ENCODE measurements at regions not wholly inside any gene's neighbourhood (a gene's known extent, or its start where the extent isn't known, plus 50 kb on each side); places are given as distances from the start of the nearest gene placed in this dataset.

DNA sequence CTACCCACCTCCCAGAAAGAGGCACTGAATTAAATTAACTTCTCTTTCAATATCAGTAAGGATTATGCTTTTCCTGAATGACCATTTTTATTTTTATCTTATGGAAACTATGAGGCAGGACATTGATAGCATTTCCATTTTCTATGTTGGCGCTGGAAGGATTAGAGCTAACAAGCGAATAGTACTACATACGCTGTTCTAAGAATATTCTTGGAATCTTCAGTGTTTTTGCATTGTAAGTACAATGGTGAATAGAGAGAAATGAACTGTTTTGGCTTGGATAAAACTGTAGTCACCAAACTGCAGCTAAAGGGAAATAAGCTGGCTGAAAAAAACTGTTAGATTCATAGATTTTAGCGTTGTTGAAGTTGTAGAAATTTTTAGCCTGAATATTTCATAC, 779.0 kb upstream of the ADGRL4 start:
- H3K4me3 ChIP-seq (replicated peaks; ENCODE audit: insufficient read depth, low read length), result no peak overlapping the region
- TF ChIP-seq REST (IDR thresholded peaks at IDR 0.05; ENCODE audit: insufficient replicate concordance, low read depth), result no peak
- no peak for TF ChIP-seq POLR2AphosphoS5 (IDR thresholded peaks at IDR 0.05; ENCODE audit: low read depth)
- no peak for TF ChIP-seq SPI1 (IDR thresholded peaks at IDR 0.05; ENCODE audit: borderline replicate concordance, low read depth)
- TF ChIP-seq GABPA (IDR thresholded peaks at IDR 0.05; ENCODE audit: low read depth), result no peak
- no peak for TF ChIP-seq CTCF (IDR thresholded peaks at IDR 0.05; ENCODE audit: insufficient read depth, low read length)
- H3K27me3 ChIP-seq (ENCODE audit: insufficient read depth, poor library complexity, severe bottlenecking), result no peaks in the 10 kb centered on the region
- DNase-seq (ENCODE audit: low read depth in 1 of 2, low spot score in 1 of 2), result no peak
- no peak overlapping the region for H3K27ac ChIP-seq (replicated peaks)

DNA sequence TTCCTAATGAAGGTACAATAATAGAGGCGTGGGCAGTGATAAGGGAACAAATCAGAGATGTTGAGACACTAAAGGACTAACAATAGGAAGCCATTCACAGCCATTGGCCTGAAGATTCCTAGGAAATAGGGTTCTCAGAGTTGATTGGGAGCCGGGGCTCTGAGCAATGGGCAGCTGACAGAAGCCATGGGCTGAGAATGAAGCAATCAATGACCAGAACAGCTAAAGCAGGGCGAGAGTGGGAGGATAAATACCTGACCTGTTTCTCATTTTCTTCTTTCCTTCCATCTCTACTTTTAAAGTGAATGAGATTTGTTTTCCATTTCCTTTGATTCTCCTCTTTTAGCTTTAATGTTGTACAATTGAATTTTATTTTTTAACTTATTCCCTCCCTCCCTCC, 774.7 kb upstream of the ADGRL4 start:
- no peak for TF ChIP-seq CTCF (IDR thresholded peaks at IDR 0.05; ENCODE audit: insufficient read depth, low read length)
- DNase-seq (ENCODE audit: low read depth in 1 of 2, low spot score in 1 of 2), result no peak
- Histone ChIP-seq H3K27me3 (ENCODE audit: insufficient read depth, poor library complexity, severe bottlenecking) (no peaks in the 10 kb centered on the region), H3K27ac (replicated peaks) (no peak overlapping the region), H3K4me3 (replicated peaks; ENCODE audit: insufficient read depth, low read length) (no peak overlapping the region)

- no peak for DNase-seq (ENCODE audit: low read depth in 1 of 2, low spot score in 1 of 2)
- TF ChIP-seq REST (IDR thresholded peaks at IDR 0.05; ENCODE audit: insufficient replicate concordance, low read depth), result no peak
- TF ChIP-seq SPI1 (IDR thresholded peaks at IDR 0.05; ENCODE audit: borderline replicate concordance, low read depth), result peak; percentile 90
- no peak for TF ChIP-seq POLR2AphosphoS5 (IDR thresholded peaks at IDR 0.05; ENCODE audit: low read depth)
- no peak for TF ChIP-seq GABPA (IDR thresholded peaks at IDR 0.05; ENCODE audit: low read depth)
- no peak for TF ChIP-seq CTCF (IDR thresholded peaks at IDR 0.05; ENCODE audit: insufficient read depth, low read length)
- Histone ChIP-seq H3K27ac (replicated peaks) (no peak overlapping the region), H3K4me3 (replicated peaks; ENCODE audit: insufficient read depth, low read length) (no peak overlapping the region), H3K27me3 (ENCODE audit: insufficient read depth, poor library complexity, severe bottlenecking) (no peaks in the 10 kb centered on the region)
Observed at GRCh38 chr1:79777481-79778219, 771.1 kb upstream of the ADGRL4 start.

GRCh38 chr1:79775402-79775801, 768.9 kb upstream of the ADGRL4 start:
- TF ChIP-seq CTCF (IDR thresholded peaks at IDR 0.05; ENCODE audit: insufficient read depth, low read length) (no peak), REST (IDR thresholded peaks at IDR 0.05; ENCODE audit: insufficient replicate concordance, low read depth) (no peak), POLR2AphosphoS5 (IDR thresholded peaks at IDR 0.05; ENCODE audit: low read depth) (no peak), SPI1 (IDR thresholded peaks at IDR 0.05; ENCODE audit: borderline replicate concordance, low read depth) (no peak), GABPA (IDR thresholded peaks at IDR 0.05; ENCODE audit: low read depth) (no peak)
- DNase-seq (ENCODE audit: low read depth in 1 of 2, low spot score in 1 of 2), result no peak
- no peaks in the 10 kb centered on the region for H3K27me3 ChIP-seq (ENCODE audit: insufficient read depth, poor library complexity, severe bottlenecking)
- H3K27ac ChIP-seq (replicated peaks), result no peak overlapping the region
- H3K4me3 ChIP-seq (replicated peaks; ENCODE audit: insufficient read depth, low read length), result no peak overlapping the region
